Adrenal gland (tissue), 9 donors: ENCODE measurements at regions not wholly inside any gene's neighbourhood (a gene's known extent, or its start where the extent isn't known, plus 50 kb on each side); places are given as distances from the start of the nearest gene placed in this dataset.
"Not testable (repeated sequence)": the region's sequence is repeated elsewhere in the genome, so short reads cannot be mapped to it uniquely, and the experiment has no call there.

Source experiments
- DNase-seq, 7 donors: peaks; one replicate each; pipeline ENCODE4 v3.0.0-alpha.2; 2019 to 2020
- H3K27ac ChIP-seq, 5 donors: fragments of 200-600 bp; sonication (generic) in 4 of 5; 1 replicate in 3 of 5; 2 replicates in 2 of 5; pipeline versions ENCODE4 v1.5.1 to v1.8.0; 2016 to 2020; ENCODE audit warnings: mild to moderate bottlenecking in 1 of 5
- H3K27me3 ChIP-seq: fragments of 200-600 bp; 2 replicates; pipeline ENCODE4 v1.8.0; 2021
- H3K36me3 ChIP-seq, 2 donors: fragments of 200-600 bp; replicated peaks in 1 of 2; 1 replicate in 1 of 2; 2 replicates in 1 of 2; pipeline versions ENCODE4 v1.5.1 to v1.8.0; 2018 to 2022
- H3K4me1 ChIP-seq, 2 donors: fragments of 200-600 bp; replicated peaks in 1 of 2; 1 replicate in 1 of 2; 2 replicates in 1 of 2; pipeline versions ENCODE4 v1.5.1 to v1.8.0; 2018 to 2021
- H3K4me3 ChIP-seq, 4 donors: fragments of 200-600 bp; sonication (generic) in 3 of 4; one replicate each; pipeline ENCODE4 v1.5.1; 2016 to 2018
- H3K9me3 ChIP-seq, 3 donors: fragments of 200-600 bp; sonication (generic) in 1 of 3; replicated peaks in 1 of 3; 1 replicate in 2 of 3; 2 replicates in 1 of 3; pipeline versions ENCODE4 v1.5.1 to v1.8.0; 2016 to 2021
- CTCF ChIP-seq, 6 experiments: fragments of 450-650 bp in 4 of 6; fragments of 200-600 bp in 2 of 6; sonication (generic) in 1 of 6; IDR thresholded peaks; 1 replicate in 5 of 6; 2 replicates in 1 of 6; pipeline versions ENCODE4 v1.5.1 to v1.8.0; 2016 to 2021; ENCODE audit warnings: antibody characterized with exemption in 6 of 6, mild to moderate bottlenecking in 2 of 6, moderate library complexity in 1 of 6
- POLR2A ChIP-seq, 2 donors: fragments of 450-650 bp; IDR thresholded peaks; one replicate each; pipeline ENCODE4 v1.6.1; 2017; ENCODE audit warnings: antibody characterized with exemption in 2 of 2, mild to moderate bottlenecking in 2 of 2, moderate library complexity in 1 of 2
- WGBS, 4 donors: extraction: QIAGEN DNeasy Blood & Tissue Kit in 2 of 4; methylation state at CpG; one replicate each; pipeline versions ENCODE4 v1.1.5 to v1.1.7; 2013 to 2017; 5-methylcytosine and 5-hydroxymethylcytosine counted together
- intact Hi-C, 2 donors: fragments of 100-400 bp; cut with DNase I; formaldehyde crosslinking; loops; one replicate each; pipeline versions ENCODE4 v1.14.1 to v1.15.0; 2022 to 2023
- donor health status: healthy with polysubstance abuse.
- donor health status: Bipolar disorder and iron deficiency.
- donor health status: DM: yes; HTN: yes; CAD: no.
- donor health status: DM: no; HTN: no; CAD: no.
- donor health status: DM: no; HTN: no; CAD: no.

DNA sequence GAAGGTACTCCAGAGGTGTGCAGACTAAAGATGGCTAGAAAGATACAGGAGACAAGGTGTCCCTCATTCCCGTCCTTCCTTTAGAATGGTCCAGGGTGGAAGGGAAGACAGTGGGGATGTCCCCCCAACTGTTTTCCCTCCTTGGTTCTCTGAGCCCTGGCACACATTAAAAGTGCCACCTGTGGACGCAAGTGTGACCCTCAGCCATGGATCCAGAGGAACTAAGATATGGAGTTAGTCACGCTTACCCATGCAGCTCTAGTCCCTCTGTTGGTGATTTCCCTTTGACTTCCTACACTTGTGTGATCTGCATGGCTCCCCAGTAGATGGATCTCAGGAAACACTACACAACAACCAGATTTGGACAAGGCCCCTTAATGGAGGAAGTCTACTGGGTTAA is 113.1 kb upstream of the SRD5A2 start:
- intact Hi-C loops = no loop called here
- no peaks in the 10 kb centered on the region for H3K27me3 ChIP-seq
- no peak overlapping the region for H3K4me3 ChIP-seq
- H3K4me1 ChIP-seq = no peaks in the 10 kb centered on the region
- peaks cover 0 to 42% (median 0%) of the 10 kb centered on the region in 3 donors for H3K9me3 ChIP-seq
- WGBS, 4 donors = 73 to 79% (median 78%) methylated on average over 3 of the region's 3 CpGs
- H3K36me3 ChIP-seq = no peaks in the 10 kb centered on the region
- H3K27ac ChIP-seq = no peak overlapping the region
- TF ChIP-seq POLR2A (IDR thresholded peaks at IDR 0.05) = no peak
- TF ChIP-seq CTCF (IDR thresholded peaks at IDR 0.05) = no peak
- DNase-seq = no peak

GRCh38 chr2:31688282-31688681 is 107.5 kb upstream of the SRD5A2 start:
- intact Hi-C loops = no loop called here

DNA sequence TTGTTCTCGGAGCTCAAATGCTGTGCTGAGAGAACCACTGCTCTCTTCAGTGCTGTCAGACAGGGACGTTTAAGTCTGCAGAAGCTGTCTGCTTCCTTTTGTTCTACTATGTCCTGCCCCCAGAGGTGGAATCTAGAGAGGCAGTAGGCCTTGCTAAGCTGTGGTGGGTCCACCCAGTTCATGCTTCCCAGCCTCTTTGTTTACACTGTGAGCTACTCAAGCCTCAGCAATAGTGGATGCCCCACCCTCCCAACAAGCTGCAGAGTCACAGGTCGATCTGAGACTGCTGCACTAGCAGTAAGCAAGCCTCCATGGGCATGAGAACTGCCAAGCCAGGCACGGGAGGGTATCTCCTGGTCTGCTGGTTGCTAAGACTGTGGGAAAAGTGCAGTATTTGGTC is 102.8 kb upstream of the SRD5A2 start:
- WGBS, 4 donors = 23 to 52% (median 44%) methylated on average over 2 to 4 of the region's 4 CpGs
- H3K9me3 ChIP-seq, H3K27me3 ChIP-seq, H3K4me3 ChIP-seq, intact Hi-C loops, H3K27ac ChIP-seq, H3K36me3 ChIP-seq, DNase-seq, H3K4me1 ChIP-seq: not testable (repeated sequence)

More at GRCh38 chr2:31688282-31688681, 107.5 kb upstream of the SRD5A2 start:
- peak in 1 of 7 donors; percentile 7 for DNase-seq
- peak; percentile 37 to 51 (median 42) for TF ChIP-seq CTCF (IDR thresholded peaks at IDR 0.05)
- TF ChIP-seq POLR2A (IDR thresholded peaks at IDR 0.05) = no peak
- no peak overlapping the region for H3K27ac ChIP-seq
- no peaks in the 10 kb centered on the region for H3K36me3 ChIP-seq
- no peak overlapping the region for H3K4me3 ChIP-seq
- 33 to 45% (median 43%) methylated on average over 4 of the region's 4 CpGs for WGBS, 4 donors
- H3K27me3 ChIP-seq = no peaks in the 10 kb centered on the region
- no peaks in the 10 kb centered on the region for H3K4me1 ChIP-seq
- H3K9me3 ChIP-seq = peaks cover 0 to 18% (median 0%) of the 10 kb centered on the region in 3 donors

- DNase-seq = no peak
- H3K9me3 ChIP-seq = no peaks in the 10 kb centered on the region
- no peaks in the 10 kb centered on the region for H3K27me3 ChIP-seq
- H3K27ac ChIP-seq = no peak overlapping the region
- intact Hi-C loops = no loop called here
- H3K4me1 ChIP-seq = no peaks in the 10 kb centered on the region
- no peak overlapping the region for H3K4me3 ChIP-seq
- TF ChIP-seq POLR2A (IDR thresholded peaks at IDR 0.05) (no peak), CTCF (IDR thresholded peaks at IDR 0.05) (no peak)
- WGBS, 4 donors = 41 to 73% (median 51%) methylated on average over 3 of the region's 3 CpGs
- no peaks in the 10 kb centered on the region for H3K36me3 ChIP-seq
Observed at GRCh38 chr2:31675485-31675901, 94.8 kb upstream of the SRD5A2 start.

GRCh38 chr2:31674446-31674845 is 93.7 kb upstream of the SRD5A2 start:
- no peaks in the 10 kb centered on the region for H3K9me3 ChIP-seq

More at GRCh38 chr2:31674446-31674845, 93.7 kb upstream of the SRD5A2 start:
- Histone ChIP-seq H3K27me3 (no peaks in the 10 kb centered on the region), H3K4me1 (no peaks in the 10 kb centered on the region), H3K27ac (no peak overlapping the region), H3K36me3 (no peaks in the 10 kb centered on the region), H3K4me3 (no peak overlapping the region)
- DNase-seq = no peak
- WGBS, 4 donors = 64 to 82% (median 77%) methylated on average over 2 of the region's 2 CpGs
- no peak for TF ChIP-seq POLR2A (IDR thresholded peaks at IDR 0.05)
- TF ChIP-seq CTCF (IDR thresholded peaks at IDR 0.05) = no peak
- intact Hi-C loops = no loop called here
